ENCODE measurements at regions not wholly inside any gene's neighbourhood (a gene's known extent, or its start where the extent isn't known, plus 50 kb on each side); places are given as distances from the start of the nearest gene placed in this dataset.
"Not testable (repeated sequence)": the region's sequence is repeated elsewhere in the genome, so short reads cannot be mapped to it uniquely, and the experiment has no call there.

- DNase-seq: no peak
These were observed 892.1 kb downstream of the TLE1 start for GRCh38 chr9:80797101-80797829.

GRCh38 chr9:80796632-80797031 is 892.7 kb downstream of the TLE1 start:
- DNase-seq: no peak

GRCh38 chr9:80794197-80794596 is 895.1 kb downstream of the TLE1 start:
- DNase-seq: no peak

DNA sequence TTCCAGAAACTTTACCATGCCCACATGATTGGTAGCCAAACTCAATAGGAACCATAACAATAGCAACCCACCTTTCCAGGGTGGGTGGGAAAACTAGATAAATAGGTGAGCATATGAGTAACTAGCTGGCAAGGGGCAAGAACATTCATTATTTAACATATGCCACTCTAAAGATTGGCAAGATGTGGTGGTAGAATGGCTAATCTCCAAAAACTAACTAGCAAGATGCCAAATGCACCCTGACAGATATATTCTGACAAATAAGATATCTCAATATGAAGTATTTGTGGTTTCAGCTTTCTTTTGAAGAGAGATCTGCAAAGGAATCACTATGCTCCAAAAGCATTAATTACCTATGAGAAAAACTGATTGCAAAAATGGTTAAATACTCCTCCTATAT is 895.6 kb downstream of the TLE1 start:
- no peak for DNase-seq

DNA sequence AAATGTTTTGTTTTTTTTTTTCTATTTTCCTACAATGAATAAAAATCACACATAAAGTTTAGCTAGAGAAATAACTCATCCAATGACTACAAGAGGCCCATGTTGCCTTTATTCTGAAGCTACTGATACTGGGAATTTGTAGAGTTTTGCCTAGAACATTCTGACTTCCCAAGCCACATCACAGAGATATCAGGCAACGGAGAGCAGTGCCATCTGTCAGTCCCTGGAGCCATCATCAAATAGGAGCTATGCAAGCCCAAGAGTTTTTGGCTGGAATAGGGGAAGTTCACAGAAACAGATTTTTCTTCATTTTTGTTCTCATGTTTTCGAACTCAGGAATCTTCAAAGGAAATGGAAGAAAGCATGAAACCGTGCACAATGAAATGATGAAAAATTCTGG is 896.6 kb downstream of the TLE1 start:
- DNase-seq: no peak

DNA sequence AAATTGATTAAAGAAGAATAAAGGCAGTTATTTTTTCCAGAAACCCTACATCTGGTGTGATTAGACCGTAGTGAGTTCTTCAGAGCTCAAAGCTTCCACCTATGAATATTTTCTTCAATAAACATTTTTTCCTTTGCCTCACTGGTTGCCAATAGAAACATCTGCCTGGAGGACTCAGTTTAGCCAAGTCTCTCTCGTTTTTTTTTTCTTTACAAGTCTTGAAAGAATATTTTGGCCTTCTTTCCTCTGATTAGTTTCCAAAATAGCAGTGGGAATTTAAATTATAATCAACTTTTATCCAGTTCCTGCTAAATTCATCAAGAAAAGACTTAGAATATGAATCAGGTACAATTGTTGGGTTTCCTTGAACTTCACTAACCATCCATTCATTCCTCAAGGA is 897.5 kb downstream of the TLE1 start:
- no peak for DNase-seq

DNA sequence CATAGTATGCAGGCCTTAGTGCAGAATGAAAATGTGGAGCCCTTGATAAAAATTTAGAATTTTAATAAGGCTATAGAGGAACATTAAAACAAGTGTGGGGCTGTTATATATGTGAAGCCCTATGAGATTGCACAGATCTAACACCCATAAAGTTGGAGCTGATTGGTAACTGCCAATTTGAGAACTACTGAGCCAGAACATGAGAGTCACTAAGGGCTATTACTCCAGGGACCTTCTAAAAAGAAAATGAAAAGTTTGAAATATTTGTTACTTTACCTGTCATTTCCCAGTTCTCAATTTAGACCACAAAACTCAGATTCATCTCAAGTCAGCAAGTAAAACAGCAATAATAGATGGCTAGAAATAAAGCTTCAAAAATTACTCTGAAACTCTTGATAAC is 898.6 kb downstream of the TLE1 start:
- no peak for DNase-seq

DNA sequence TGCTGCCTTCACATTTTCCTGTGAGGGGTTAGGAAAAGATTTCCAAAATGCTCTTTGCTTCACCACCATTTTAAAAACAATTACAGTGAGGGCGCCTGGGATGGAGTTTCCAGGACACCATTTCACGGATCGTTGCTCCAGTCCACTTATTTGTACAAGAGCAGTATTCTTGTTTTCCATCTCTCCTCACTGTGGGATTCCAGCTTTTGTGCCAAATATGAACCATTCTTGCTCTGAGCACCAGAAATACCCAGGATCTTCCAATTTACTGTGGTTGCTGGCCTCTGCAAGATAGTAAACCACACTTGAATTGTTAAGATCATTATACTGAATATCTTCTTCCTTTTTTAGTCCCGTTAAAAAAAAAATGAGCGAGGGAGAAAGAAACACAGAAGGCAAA is 899.5 kb downstream of the TLE1 start:
- DNase-seq: no peak

DNA sequence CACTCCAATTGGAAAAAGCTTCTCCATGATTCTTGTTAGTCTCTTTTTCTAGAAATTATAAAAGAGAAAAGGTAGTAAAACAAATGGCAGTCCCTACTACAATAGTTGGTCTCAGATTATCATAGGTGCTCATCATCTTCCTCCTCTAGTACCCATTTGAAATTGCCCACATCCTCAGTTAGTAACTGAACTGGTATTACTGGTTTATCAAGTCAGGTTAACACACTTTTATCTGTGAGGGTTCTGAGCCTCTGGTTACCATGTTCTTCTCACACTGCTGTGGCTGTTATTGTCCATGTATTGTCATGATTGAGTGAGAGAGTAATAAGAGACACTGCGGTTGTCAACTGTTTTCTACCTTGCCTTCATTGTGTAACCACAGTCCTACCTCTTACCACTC is 901.7 kb downstream of the TLE1 start:
- no peak for DNase-seq

GRCh38 chr9:80784647-80785046 is 904.7 kb downstream of the TLE1 start:
- DNase-seq: no peak

- no peak for DNase-seq
These were observed 913.4 kb downstream of the TLE1 start for GRCh38 chr9:80775971-80776370.

GRCh38 chr9:80775530-80775929 is 913.8 kb downstream of the TLE1 start:
- DNase-seq: no peak

GRCh38 chr9:80771555-80772347 is 917.6 kb downstream of the TLE1 start:
- DNase-seq: no peak

DNA sequence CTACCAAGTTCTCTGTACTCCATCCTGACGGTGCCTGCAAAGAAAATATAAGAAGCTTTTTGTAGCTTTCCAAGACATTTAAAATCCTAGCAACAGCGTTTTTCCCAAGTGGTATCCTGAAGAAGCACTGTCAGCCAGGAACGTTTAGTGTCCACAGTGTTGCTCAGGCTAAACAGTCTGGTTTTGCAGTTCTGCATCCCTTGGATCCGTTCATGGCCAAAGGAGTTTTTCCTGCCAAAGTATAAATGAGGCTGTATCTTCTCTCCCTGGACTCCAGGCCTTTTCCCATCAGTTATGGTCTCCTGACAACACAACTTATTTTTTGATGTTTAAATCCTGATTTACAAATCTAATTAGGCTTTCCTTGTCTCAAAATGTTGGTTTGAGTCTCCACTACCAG is 925.8 kb downstream of the TLE1 start:
- no peak for DNase-seq

GRCh38 chr9:80755586-80755985 is 933.8 kb downstream of the TLE1 start:
- DNase-seq: no peak

DNA sequence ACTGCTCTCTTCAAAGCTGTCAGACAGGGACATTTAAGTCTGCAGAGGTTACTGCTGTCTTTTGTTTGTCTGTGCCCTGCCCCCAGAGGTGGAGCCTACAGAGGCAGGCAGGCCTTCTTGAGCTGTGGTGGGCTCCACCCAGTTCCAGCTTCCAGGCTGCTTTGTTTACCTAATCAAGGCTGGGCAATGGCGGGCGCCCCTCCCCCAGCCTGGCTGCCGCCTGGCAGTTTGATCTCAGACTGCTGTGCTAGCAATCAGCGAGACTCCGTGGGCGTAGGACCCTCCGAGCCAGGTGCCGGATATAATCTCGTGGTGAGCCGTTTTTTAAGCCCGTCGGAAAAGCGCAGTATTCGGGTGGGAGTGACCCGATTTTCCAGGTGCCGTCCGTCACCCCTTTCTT is 942.3 kb downstream of the TLE1 start:
- DNase-seq: not testable (repeated sequence)

DNA sequence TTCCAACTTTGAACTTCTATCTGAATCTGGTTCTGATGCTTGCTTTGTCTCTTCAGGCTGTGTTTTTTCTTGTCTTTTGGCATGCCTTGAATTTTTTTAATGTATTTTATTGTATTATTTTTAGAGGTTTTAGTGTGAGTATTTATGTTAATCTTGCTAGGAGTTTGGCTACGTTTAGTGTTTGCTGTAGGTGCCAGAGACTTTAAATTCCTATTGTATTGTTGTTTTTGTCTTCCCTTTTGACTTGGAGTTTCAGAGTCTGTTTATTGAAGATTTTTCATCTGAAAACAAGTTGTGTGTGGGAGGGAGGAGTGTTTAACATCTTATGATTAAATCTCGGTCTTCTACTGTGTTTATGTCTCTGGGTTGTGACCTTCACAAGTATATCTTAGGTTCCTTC is 956.8 kb downstream of the TLE1 start:
- DNase-seq: no peak

GRCh38 chr9:80720579-80720978 is 968.8 kb downstream of the TLE1 start:
- no peak for DNase-seq

DNA sequence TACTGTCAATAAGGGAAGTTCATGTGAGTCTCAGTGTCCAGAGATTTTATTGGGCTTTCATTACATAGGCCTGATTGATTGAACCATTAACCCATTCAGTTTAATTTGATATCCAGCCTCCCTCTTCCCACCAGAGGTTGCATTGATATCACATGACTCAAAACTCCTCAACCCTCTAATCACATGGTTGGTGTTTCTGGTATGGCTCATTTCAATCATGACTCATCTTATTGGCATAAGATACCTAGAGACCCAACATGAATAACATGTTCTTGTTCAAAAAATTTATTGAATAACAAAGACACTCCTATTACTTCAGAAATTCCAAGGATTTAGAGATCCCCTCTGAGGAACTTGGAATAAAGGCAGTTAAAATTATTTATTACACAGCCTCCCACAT is 982.2 kb downstream of the TLE1 start:
- no peak for DNase-seq

DNA sequence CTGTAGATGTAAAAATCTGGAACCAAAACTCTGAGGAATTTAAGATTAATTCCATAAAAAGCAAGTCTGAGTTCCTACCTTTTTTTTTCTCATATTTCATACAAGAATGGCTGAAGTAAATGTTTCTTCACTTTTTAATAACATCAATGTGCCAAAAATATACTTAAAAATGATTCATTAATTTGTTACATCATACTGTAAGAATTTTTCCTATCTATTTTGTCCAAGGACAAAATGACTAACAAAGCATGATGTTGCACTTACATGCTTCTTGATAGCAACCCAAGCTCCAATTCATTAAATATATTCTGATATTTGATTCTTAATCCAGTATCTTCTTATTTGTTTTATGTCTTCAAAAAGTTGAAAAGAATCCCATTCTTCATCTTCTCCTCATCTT is 988.3 kb downstream of the TLE1 start:
- no peak for DNase-seq

GRCh38 chr9:80699511-80699998 is 989.8 kb downstream of the TLE1 start:
- DNase-seq: no peak

GRCh38 chr9:80698725-80699410 is 990.5 kb downstream of the TLE1 start:
- no peak for DNase-seq

- DNase-seq: no peak
These were observed 996.6 kb downstream of the TLE1 start for GRCh38 chr9:80692751-80693150.

- DNase-seq: no peak
These were observed 998.1 kb downstream of the TLE1 start for GRCh38 chr9:80691229-80691628.

Data from SHP77 (cell line).